Uterus (tissue), 3 donors: ENCODE measurements at regions not wholly inside any gene's neighbourhood (a gene's known extent, or its start where the extent isn't known, plus 50 kb on each side); places are given as distances from the start of the nearest gene placed in this dataset.

Experiments
- DNase-seq, 2 donors: peaks; one replicate each; pipeline ENCODE4 v3.0.0-alpha.2; 2019 to 2020
- H3K27ac ChIP-seq, 2 donors: fragments of 200-600 bp; sonication (generic); 1 replicate in 1 of 2; 2 replicates in 1 of 2; pipeline ENCODE4 v1.5.1; 2016 to 2018
- H3K27me3 ChIP-seq, 2 donors: fragments of 200-600 bp; sonication (generic); one replicate each; pipeline ENCODE4 v1.5.1; 2018 to 2019; ENCODE audit warnings: control low read depth in 1 of 2
- H3K36me3 ChIP-seq, 2 donors: fragments of 200-600 bp; sonication (generic); one replicate each; pipeline ENCODE4 v1.5.1; 2019; ENCODE audit warnings: control low read depth in 1 of 2
- H3K4me1 ChIP-seq, 2 donors: fragments of 200-600 bp; sonication (generic); one replicate each; pipeline ENCODE4 v1.5.1; 2018 to 2019; ENCODE audit warnings: control low read depth in 1 of 2
- H3K4me3 ChIP-seq, 2 donors: fragments of 200-600 bp; sonication (generic); 1 replicate in 1 of 2; 2 replicates in 1 of 2; pipeline ENCODE4 v1.5.1; 2018 to 2019; ENCODE audit warnings: mild to moderate bottlenecking in 1 of 2
- H3K9me3 ChIP-seq, 2 donors: fragments of 200-600 bp; sonication (generic); one replicate each; pipeline ENCODE4 v1.5.1; 2019; ENCODE audit warnings: control low read depth in 1 of 2
- CTCF ChIP-seq, 4 experiments: fragments of 200-600 bp in 2 of 4; fragments of 450-650 bp in 2 of 4; sonication (generic) in 2 of 4; IDR thresholded peaks; one replicate each; pipeline ENCODE4 v1.5.1; 2016 to 2019; ENCODE audit warnings: antibody characterized with exemption in 4 of 4, mild to moderate bottlenecking in 2 of 4, moderate library complexity in 1 of 4
- POLR2A ChIP-seq, 2 donors: fragments of 450-650 bp; IDR thresholded peaks; one replicate each; pipeline ENCODE4 v1.6.1; 2016; ENCODE audit warnings: antibody characterized with exemption in 2 of 2, mild to moderate bottlenecking in 1 of 2, moderate library complexity in 1 of 2
- intact Hi-C: fragments of 100-400 bp; cut with DNase I; formaldehyde crosslinking; loops from one replicate; pipeline ENCODE4 v1.15.1; 2023; ENCODE audit warnings: low total_unique reads
- donor health status: DM: yes; HTN: yes; CAD: no.

- no peak for TF ChIP-seq CTCF (IDR thresholded peaks at IDR 0.05)
- no peak for TF ChIP-seq POLR2A (IDR thresholded peaks at IDR 0.05)
- H3K4me3 ChIP-seq, result no peak overlapping the region
Observed at GRCh38 chr14:42918615-42919014, 1311.9 kb downstream of the LRFN5 start.

GRCh38 chr14:42911642-42912041, 1305.0 kb downstream of the LRFN5 start:
- no peak overlapping the region for H3K4me3 ChIP-seq
- intact Hi-C loops, result no loop called here
- TF ChIP-seq POLR2A (IDR thresholded peaks at IDR 0.05), result no peak
- TF ChIP-seq CTCF (IDR thresholded peaks at IDR 0.05), result no peak
- no peaks in the 10 kb centered on the region for H3K4me1 ChIP-seq
- no peaks in the 10 kb centered on the region for H3K27me3 ChIP-seq
- no peaks in the 10 kb centered on the region for H3K9me3 ChIP-seq
- H3K36me3 ChIP-seq, result no peaks in the 10 kb centered on the region
- no peak for DNase-seq
- H3K27ac ChIP-seq, result no peak overlapping the region

More at GRCh38 chr14:42918615-42919014, 1311.9 kb downstream of the LRFN5 start:
- Histone ChIP-seq H3K27me3 (no peaks in the 10 kb centered on the region), H3K36me3 (no peaks in the 10 kb centered on the region), H3K9me3 (no peaks in the 10 kb centered on the region), H3K4me1 (no peaks in the 10 kb centered on the region), H3K27ac (no peak overlapping the region)
- no peak for DNase-seq
- intact Hi-C loops, result no loop called here

GRCh38 chr14:42909659-42910058, 1303.0 kb downstream of the LRFN5 start:
- no peak for DNase-seq
- Histone ChIP-seq H3K9me3 (no peaks in the 10 kb centered on the region), H3K4me3 (no peak overlapping the region), H3K36me3 (no peaks in the 10 kb centered on the region), H3K4me1 (no peaks in the 10 kb centered on the region), H3K27ac (no peak overlapping the region), H3K27me3 (no peaks in the 10 kb centered on the region)
- intact Hi-C loops, result no loop called here
- TF ChIP-seq CTCF (IDR thresholded peaks at IDR 0.05), result no peak
- TF ChIP-seq POLR2A (IDR thresholded peaks at IDR 0.05), result no peak

- H3K4me1 ChIP-seq, result peaks cover 0 to 4% of the 10 kb centered on the region in 2 donors
- H3K4me3 ChIP-seq, result no peak overlapping the region
- H3K27me3 ChIP-seq, result no peaks in the 10 kb centered on the region
- H3K36me3 ChIP-seq, result no peaks in the 10 kb centered on the region
- H3K9me3 ChIP-seq, result no peaks in the 10 kb centered on the region
- H3K27ac ChIP-seq, result no peak overlapping the region
- no peak for DNase-seq
- intact Hi-C loops, result no loop called here
- no peak for TF ChIP-seq CTCF (IDR thresholded peaks at IDR 0.05)
- no peak for TF ChIP-seq POLR2A (IDR thresholded peaks at IDR 0.05)
Observed at GRCh38 chr14:42893183-42893582, 1286.5 kb downstream of the LRFN5 start.

GRCh38 chr14:42884100-42884499, 1277.4 kb downstream of the LRFN5 start:
- DNase-seq, result no peak
- TF ChIP-seq POLR2A (IDR thresholded peaks at IDR 0.05), result no peak
- no peak for TF ChIP-seq CTCF (IDR thresholded peaks at IDR 0.05)
- H3K4me1 ChIP-seq, result no peaks in the 10 kb centered on the region
- H3K36me3 ChIP-seq, result no peaks in the 10 kb centered on the region
- H3K27ac ChIP-seq, result no peak overlapping the region
- H3K9me3 ChIP-seq, result no peaks in the 10 kb centered on the region
- no peak overlapping the region for H3K4me3 ChIP-seq
- H3K27me3 ChIP-seq, result no peaks in the 10 kb centered on the region
- intact Hi-C loops, result no loop called here
